ENCODE measurements at regions not wholly inside any gene's neighbourhood (a gene's known extent, or its start where the extent isn't known, plus 50 kb on each side); places are given as distances from the start of the nearest gene placed in this dataset.

DNA sequence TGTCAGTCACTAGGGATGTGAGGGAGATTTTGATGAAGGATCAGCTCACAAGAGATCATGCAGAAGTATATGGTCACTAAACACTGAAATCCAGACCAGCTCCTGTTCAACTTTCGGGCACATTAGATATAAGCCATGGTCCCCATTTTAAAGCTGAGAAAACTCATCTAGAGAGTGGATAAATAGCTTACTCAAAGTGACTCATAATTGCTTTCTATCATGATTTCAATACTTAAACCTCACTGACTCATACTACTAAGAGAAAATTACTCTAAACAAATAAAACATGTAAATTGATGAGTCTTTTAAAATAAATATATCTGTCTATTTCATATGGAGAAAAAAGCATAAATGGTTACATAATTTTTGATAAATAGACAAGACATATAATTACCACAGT lies 567.7 kb downstream of the TLR4 start:
- no peak for FAIRE-seq
- H3K27ac Mint-ChIP-seq (ENCODE audit: unreplicated experiment) = no peak overlapping the region
- H3K9me3 Mint-ChIP-seq (ENCODE audit: unreplicated experiment) = no peaks in the 10 kb centered on the region
- Histone ChIP-seq H3K9me3 (ENCODE audit: insufficient read depth, low read depth, low read length) (no peaks in the 10 kb centered on the region), H3K36me3 (ENCODE audit: insufficient read depth, low read length) (no peaks in the 10 kb centered on the region), H3K27me3 (ENCODE audit: insufficient read depth, low read length) (no peaks in the 10 kb centered on the region), H3K4me3 (ENCODE audit: insufficient read depth, low read depth, low read length) (no peak overlapping the region), H3K9ac (ENCODE audit: low read length) (no peak overlapping the region), H3K4me2 (ENCODE audit: low read length) (no peak overlapping the region), H2AFZ (ENCODE audit: low read depth, low read length) (no peak overlapping the region), H4K20me1 (ENCODE audit: insufficient read depth, low read length) (no peaks in the 10 kb centered on the region), H3K79me2 (ENCODE audit: insufficient read depth, low read length) (no peaks in the 10 kb centered on the region), H3K4me1 (ENCODE audit: insufficient read depth, low read length) (no peaks in the 10 kb centered on the region), H3K27ac (ENCODE audit: low read depth, low read length) (no peak overlapping the region)
- DNase-seq (ENCODE audit: low read depth) = peak; percentile 17
- H3K27me3 Mint-ChIP-seq (ENCODE audit: low read depth, unreplicated experiment) = no peaks in the 10 kb centered on the region
- H3K4me1 Mint-ChIP-seq (ENCODE audit: low read depth, unreplicated experiment) = no peaks in the 10 kb centered on the region
- H3K36me3 Mint-ChIP-seq (ENCODE audit: low read depth, unreplicated experiment) = no peaks in the 10 kb centered on the region
- no peak overlapping the region for H3K4me3 Mint-ChIP-seq (ENCODE audit: unreplicated experiment)
- TF ChIP-seq EZH2 (IDR thresholded peaks at IDR 0.05; ENCODE audit: insufficient read depth, low read length) = no peak
- TF ChIP-seq, protein P1, sequence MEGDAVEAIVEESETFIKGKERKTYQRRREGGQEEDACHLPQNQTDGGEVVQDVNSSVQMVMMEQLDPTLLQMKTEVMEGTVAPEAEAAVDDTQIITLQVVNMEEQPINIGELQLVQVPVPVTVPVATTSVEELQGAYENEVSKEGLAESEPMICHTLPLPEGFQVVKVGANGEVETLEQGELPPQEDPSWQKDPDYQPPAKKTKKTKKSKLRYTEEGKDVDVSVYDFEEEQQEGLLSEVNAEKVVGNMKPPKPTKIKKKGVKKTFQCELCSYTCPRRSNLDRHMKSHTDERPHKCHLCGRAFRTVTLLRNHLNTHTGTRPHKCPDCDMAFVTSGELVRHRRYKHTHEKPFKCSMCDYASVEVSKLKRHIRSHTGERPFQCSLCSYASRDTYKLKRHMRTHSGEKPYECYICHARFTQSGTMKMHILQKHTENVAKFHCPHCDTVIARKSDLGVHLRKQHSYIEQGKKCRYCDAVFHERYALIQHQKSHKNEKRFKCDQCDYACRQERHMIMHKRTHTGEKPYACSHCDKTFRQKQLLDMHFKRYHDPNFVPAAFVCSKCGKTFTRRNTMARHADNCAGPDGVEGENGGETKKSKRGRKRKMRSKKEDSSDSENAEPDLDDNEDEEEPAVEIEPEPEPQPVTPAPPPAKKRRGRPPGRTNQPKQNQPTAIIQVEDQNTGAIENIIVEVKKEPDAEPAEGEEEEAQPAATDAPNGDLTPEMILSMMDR (IDR thresholded peaks at IDR 0.05; ENCODE audit: insufficient read depth, low read depth, low read length) = no peak

DNA sequence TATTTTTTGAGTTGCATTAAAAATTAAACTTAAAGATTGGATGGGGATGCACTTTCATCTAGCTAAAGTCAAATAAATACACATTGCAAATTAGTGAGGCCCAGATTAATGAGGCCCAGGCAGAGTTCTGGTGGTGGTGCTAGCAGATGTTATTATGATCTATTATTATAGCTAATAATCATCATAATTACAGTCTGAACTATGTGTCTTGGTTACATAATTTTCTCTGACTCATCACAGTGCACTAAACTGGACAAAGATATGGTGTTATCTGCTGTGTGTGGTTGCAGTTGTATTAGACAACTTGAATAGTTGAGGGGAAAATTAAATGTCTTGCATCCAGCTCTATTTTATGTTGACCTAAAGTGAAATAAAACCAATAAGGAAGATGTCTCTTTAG lies 568.8 kb downstream of the TLR4 start:
- FAIRE-seq (no peak), DNase-seq (ENCODE audit: low read depth) (peak; percentile 1)
- Histone ChIP-seq H3K36me3 (ENCODE audit: insufficient read depth, low read length) (no peaks in the 10 kb centered on the region), H3K9ac (ENCODE audit: low read length) (no peak overlapping the region), H3K4me3 (ENCODE audit: insufficient read depth, low read depth, low read length) (no peak overlapping the region), H2AFZ (ENCODE audit: low read depth, low read length) (no peak overlapping the region), H3K79me2 (ENCODE audit: insufficient read depth, low read length) (no peaks in the 10 kb centered on the region), H3K9me3 (ENCODE audit: insufficient read depth, low read depth, low read length) (no peaks in the 10 kb centered on the region), H3K27me3 (ENCODE audit: insufficient read depth, low read length) (no peaks in the 10 kb centered on the region), H3K4me2 (ENCODE audit: low read length) (no peak overlapping the region), H4K20me1 (ENCODE audit: insufficient read depth, low read length) (no peaks in the 10 kb centered on the region), H3K4me1 (ENCODE audit: insufficient read depth, low read length) (no peaks in the 10 kb centered on the region), H3K27ac (ENCODE audit: low read depth, low read length) (no peak overlapping the region)
- Mint-ChIP-seq H3K4me3 (ENCODE audit: unreplicated experiment) (no peak overlapping the region), H3K9me3 (ENCODE audit: unreplicated experiment) (peaks cover 2% of the 10 kb centered on the region), H3K36me3 (ENCODE audit: low read depth, unreplicated experiment) (no peaks in the 10 kb centered on the region), H3K27me3 (ENCODE audit: low read depth, unreplicated experiment) (no peaks in the 10 kb centered on the region), H3K4me1 (ENCODE audit: low read depth, unreplicated experiment) (no peaks in the 10 kb centered on the region), H3K27ac (ENCODE audit: unreplicated experiment) (no peak overlapping the region)
- TF ChIP-seq EZH2 (IDR thresholded peaks at IDR 0.05; ENCODE audit: insufficient read depth, low read length) = no peak

DNA sequence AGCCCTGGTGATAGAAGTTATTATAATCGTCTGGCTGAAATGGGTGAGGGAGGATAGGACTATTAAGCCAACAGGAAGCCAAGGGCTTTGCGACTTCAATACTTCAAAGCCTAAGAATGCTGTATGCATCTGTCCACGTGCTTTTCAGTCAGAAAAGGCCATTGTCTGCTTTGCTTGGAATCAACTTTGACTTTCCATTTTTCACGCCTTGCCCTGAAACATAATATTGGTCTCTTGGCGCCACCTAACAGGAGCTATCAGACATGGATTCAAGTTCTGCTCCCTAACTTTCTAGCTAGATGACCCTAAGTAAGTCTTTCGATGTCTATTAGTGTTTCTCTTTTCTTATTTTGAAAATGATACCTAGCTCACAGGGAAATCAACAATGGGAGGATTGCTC lies 572.6 kb downstream of the TLR4 start:
- Mint-ChIP-seq H3K27ac (ENCODE audit: unreplicated experiment) (no peak overlapping the region), H3K9me3 (ENCODE audit: unreplicated experiment) (peaks cover 2% of the 10 kb centered on the region), H3K4me1 (ENCODE audit: low read depth, unreplicated experiment) (no peaks in the 10 kb centered on the region), H3K27me3 (ENCODE audit: low read depth, unreplicated experiment) (no peaks in the 10 kb centered on the region), H3K4me3 (ENCODE audit: unreplicated experiment) (no peak overlapping the region), H3K36me3 (ENCODE audit: low read depth, unreplicated experiment) (no peaks in the 10 kb centered on the region)
- H3K9me3 ChIP-seq (ENCODE audit: insufficient read depth, low read depth, low read length) = no peaks in the 10 kb centered on the region
- no peak overlapping the region for H3K4me3 ChIP-seq (ENCODE audit: insufficient read depth, low read depth, low read length)
- no peaks in the 10 kb centered on the region for H3K27me3 ChIP-seq (ENCODE audit: insufficient read depth, low read length)
- H3K9ac ChIP-seq (ENCODE audit: low read length) = no peak overlapping the region
- FAIRE-seq = no peak
- no peak for DNase-seq (ENCODE audit: low read depth)
- no peak overlapping the region for H2AFZ ChIP-seq (ENCODE audit: low read depth, low read length)
- H3K27ac ChIP-seq (ENCODE audit: low read depth, low read length) = no peak overlapping the region
- H3K4me1 ChIP-seq (ENCODE audit: insufficient read depth, low read length) = no peaks in the 10 kb centered on the region
- no peaks in the 10 kb centered on the region for H3K79me2 ChIP-seq (ENCODE audit: insufficient read depth, low read length)
- no peaks in the 10 kb centered on the region for H4K20me1 ChIP-seq (ENCODE audit: insufficient read depth, low read length)
- no peaks in the 10 kb centered on the region for H3K36me3 ChIP-seq (ENCODE audit: insufficient read depth, low read length)
- TF ChIP-seq, protein P1 (IDR thresholded peaks at IDR 0.05; ENCODE audit: insufficient read depth, low read depth, low read length) = no peak
- no peak overlapping the region for H3K4me2 ChIP-seq (ENCODE audit: low read length)

All from astrocyte (in vitro differentiated cells and primary cell).